HFFc6 (cell line): ENCODE measurements at regions not wholly inside any gene's neighbourhood (a gene's known extent, or its start where the extent isn't known, plus 50 kb on each side); places are given as distances from the start of the nearest gene placed in this dataset.

ENCODE experiments used
- DNase-seq: peaks from one replicate; pipeline ENCODE4 v3.0.0-alpha.2; 2018
- H3K27ac Mint-ChIP-seq: 2 replicates; pipeline ENCODE4 v1.8.0; 2020; ENCODE audit warnings: mild to moderate bottlenecking, mixed read lengths
- H3K27me3 Mint-ChIP-seq: 2 replicates; pipeline ENCODE4 v1.8.0; 2021; ENCODE audit warnings: mild to moderate bottlenecking, moderate library complexity, mixed read lengths; ENCODE audit not compliant: insufficient read depth
- H3K36me3 Mint-ChIP-seq: 2 replicates; pipeline ENCODE4 v1.8.0; 2021; ENCODE audit warnings: low read depth, mixed read lengths
- H3K4me1 Mint-ChIP-seq: 2 replicates; pipeline ENCODE4 v1.8.0; 2020; ENCODE audit warnings: low read depth, mixed read lengths
- H3K4me3 Mint-ChIP-seq: 2 replicates; pipeline ENCODE4 v1.8.0; 2020; ENCODE audit warnings: mild to moderate bottlenecking, moderate library complexity, mixed read lengths
- H3K9me3 Mint-ChIP-seq: 2 replicates; pipeline ENCODE4 v1.8.0; 2020; ENCODE audit warnings: mild to moderate bottlenecking, mixed read lengths
- CTCF ChIP-seq: fragments of 200-600 bp; sonication (generic); IDR thresholded peaks from 2 replicates; pipeline ENCODE4 v1.5.0; 2021; ENCODE audit warnings: antibody characterized with exemption, mild to moderate bottlenecking

DNA sequence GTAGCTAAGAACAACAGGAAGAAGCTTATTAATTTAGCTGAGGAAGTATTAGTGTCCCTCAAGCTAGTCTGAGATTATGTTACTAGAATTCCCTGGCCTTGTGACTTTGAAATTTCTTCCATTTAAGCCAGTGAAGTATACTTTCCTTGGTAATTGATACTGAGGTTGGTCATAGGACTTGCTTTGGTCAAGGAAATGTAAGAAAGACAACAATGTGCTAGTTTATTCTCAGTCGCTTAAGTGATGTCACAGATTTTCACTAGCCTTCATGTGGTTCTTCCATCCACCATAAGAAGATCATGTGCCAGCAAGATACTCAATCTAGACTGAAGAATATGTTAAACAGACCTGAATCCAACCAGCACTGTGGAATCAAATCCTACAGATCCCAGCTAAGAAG lies 1140.1 kb downstream of the TECRL start:
- Mint-ChIP-seq H3K9me3 (peaks cover 18% of the 10 kb centered on the region), H3K4me3 (no peak overlapping the region), H3K27ac (no peak overlapping the region), H3K4me1 (no peaks in the 10 kb centered on the region), H3K36me3 (no peaks in the 10 kb centered on the region), H3K27me3 (no peaks in the 10 kb centered on the region)
- TF ChIP-seq CTCF, result no peak
- DNase-seq, result no peak

- Mint-ChIP-seq H3K9me3 (peaks cover 25% of the 10 kb centered on the region), H3K4me1 (no peaks in the 10 kb centered on the region), H3K27me3 (no peaks in the 10 kb centered on the region), H3K27ac (no peak overlapping the region), H3K36me3 (no peaks in the 10 kb centered on the region), H3K4me3 (no peak overlapping the region)
- no peak for DNase-seq
- no peak for TF ChIP-seq CTCF
Measured at GRCh38 chr4:63233671-63234070, 1175.6 kb downstream of the TECRL start.

GRCh38 chr4:63232058-63232457 lies 1177.2 kb downstream of the TECRL start:
- no peak for DNase-seq
- TF ChIP-seq CTCF, result no peak
- Mint-ChIP-seq H3K36me3 (no peaks in the 10 kb centered on the region), H3K4me1 (no peaks in the 10 kb centered on the region), H3K4me3 (no peak overlapping the region), H3K27ac (no peak overlapping the region), H3K27me3 (no peaks in the 10 kb centered on the region), H3K9me3 (peaks cover 27% of the 10 kb centered on the region)

GRCh38 chr4:63226229-63226628 lies 1183.0 kb downstream of the TECRL start:
- H3K4me1 Mint-ChIP-seq, result no peaks in the 10 kb centered on the region
- no peak for TF ChIP-seq CTCF
- peaks cover 29% of the 10 kb centered on the region for H3K9me3 Mint-ChIP-seq
- no peaks in the 10 kb centered on the region for H3K36me3 Mint-ChIP-seq
- H3K4me3 Mint-ChIP-seq, result no peak overlapping the region
- H3K27me3 Mint-ChIP-seq, result no peaks in the 10 kb centered on the region
- H3K27ac Mint-ChIP-seq, result no peak overlapping the region
- DNase-seq, result no peak

GRCh38 chr4:63222466-63222865 lies 1186.8 kb downstream of the TECRL start:
- Mint-ChIP-seq H3K9me3 (peaks cover 41% of the 10 kb centered on the region), H3K27me3 (no peaks in the 10 kb centered on the region), H3K36me3 (peaks cover 12% of the 10 kb centered on the region; the same call in 1 of the 2 replicates), H3K4me3 (no peak overlapping the region), H3K27ac (no peak overlapping the region), H3K4me1 (no peaks in the 10 kb centered on the region)
- TF ChIP-seq CTCF, result no peak
- DNase-seq, result no peak

- H3K36me3 Mint-ChIP-seq, result peaks cover 12% of the 10 kb centered on the region; the same call in 1 of the 2 replicates
- DNase-seq, result no peak
- no peak overlapping the region for H3K4me3 Mint-ChIP-seq
- no peaks in the 10 kb centered on the region for H3K27me3 Mint-ChIP-seq
- no peak overlapping the region for H3K27ac Mint-ChIP-seq
- no peaks in the 10 kb centered on the region for H3K4me1 Mint-ChIP-seq
- TF ChIP-seq CTCF, result no peak
- peaks cover 39% of the 10 kb centered on the region for H3K9me3 Mint-ChIP-seq
Measured at GRCh38 chr4:63221477-63221876, 1187.8 kb downstream of the TECRL start.
